Iris pigment epithelial cell (primary cell): ENCODE measurements at regions not wholly inside any gene's neighbourhood (a gene's known extent, or its start where the extent isn't known, plus 50 kb on each side); places are given as distances from the start of the nearest gene placed in this dataset.

Experiments used
- DNase-seq: peaks from one replicate; pipeline ENCODE4 v3.0.0-alpha.2; 2011; ENCODE audit warnings: low read depth

- DNase-seq = no peak
Observed at GRCh38 chr1:70891051-70891843, 156.4 kb downstream of the PTGER3 start.

- DNase-seq = no peak
Observed at GRCh38 chr1:70892140-70892539, 155.5 kb downstream of the PTGER3 start.

GRCh38 chr1:70892930-70893329 lies 154.7 kb downstream of the PTGER3 start:
- no peak for DNase-seq

DNA sequence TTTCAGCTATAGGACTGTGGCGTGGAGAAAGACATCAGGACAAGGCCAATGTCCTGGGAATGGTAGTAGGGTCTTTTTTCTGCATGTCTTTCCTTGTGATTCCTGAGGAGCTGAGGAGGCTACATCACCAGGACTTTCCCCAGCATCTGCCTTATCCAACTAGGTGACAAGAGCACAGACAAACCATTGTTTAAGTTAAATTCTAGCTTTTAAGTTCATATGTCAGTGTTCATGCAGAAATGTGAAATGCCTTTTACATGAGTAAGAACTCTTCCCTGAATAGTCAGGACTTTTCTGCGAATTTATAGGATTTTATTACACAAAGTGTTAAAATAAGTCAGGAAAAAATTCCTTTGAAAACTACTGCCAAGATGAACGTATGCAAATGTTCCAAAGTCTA lies 154.2 kb downstream of the PTGER3 start:
- no peak for DNase-seq

DNA sequence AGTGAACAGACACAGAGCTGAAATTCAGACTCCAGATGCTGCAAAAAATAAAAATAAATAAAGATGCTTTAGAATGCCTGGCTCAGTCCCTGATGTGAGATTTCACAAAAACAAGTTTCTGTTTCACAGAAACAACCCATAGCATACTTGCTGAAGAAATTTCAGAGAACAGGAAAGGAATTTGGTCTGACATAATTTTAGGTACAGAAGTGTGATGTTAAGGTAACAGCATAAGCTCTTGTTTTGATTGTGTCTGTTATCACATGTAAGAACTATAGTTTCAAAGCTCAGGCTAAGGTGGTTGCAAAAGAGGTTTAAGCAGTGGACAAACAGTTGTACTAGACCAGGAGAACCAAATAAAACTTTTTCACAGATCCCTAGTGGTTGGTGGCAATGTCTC lies 152.1 kb downstream of the PTGER3 start:
- no peak for DNase-seq

- no peak for DNase-seq
Observed at GRCh38 chr1:70896224-70896623, 151.4 kb downstream of the PTGER3 start.

DNA sequence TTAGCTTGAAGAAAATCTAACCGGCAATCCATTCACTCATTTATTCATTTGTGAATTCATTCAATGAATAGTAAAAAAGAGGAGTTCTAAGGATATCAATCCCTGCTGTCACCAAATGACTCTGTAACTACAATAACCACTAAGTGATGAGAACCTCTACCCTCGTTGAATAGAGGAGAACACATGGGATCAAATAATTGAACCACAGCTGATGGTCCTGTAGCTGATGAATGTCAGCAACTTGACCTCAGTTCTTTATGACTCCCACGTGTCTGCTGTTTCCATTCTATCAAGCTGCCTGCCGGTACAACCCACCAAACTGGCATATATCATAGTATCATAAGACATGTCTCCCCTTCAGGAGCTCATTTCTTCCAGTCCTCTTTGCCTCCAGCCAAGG lies 150.3 kb downstream of the PTGER3 start:
- DNase-seq = no peak

GRCh38 chr1:70899735-70900134 lies 147.9 kb downstream of the PTGER3 start:
- DNase-seq = no peak

GRCh38 chr1:70902211-70902610 lies 145.4 kb downstream of the PTGER3 start:
- DNase-seq = no peak

DNA sequence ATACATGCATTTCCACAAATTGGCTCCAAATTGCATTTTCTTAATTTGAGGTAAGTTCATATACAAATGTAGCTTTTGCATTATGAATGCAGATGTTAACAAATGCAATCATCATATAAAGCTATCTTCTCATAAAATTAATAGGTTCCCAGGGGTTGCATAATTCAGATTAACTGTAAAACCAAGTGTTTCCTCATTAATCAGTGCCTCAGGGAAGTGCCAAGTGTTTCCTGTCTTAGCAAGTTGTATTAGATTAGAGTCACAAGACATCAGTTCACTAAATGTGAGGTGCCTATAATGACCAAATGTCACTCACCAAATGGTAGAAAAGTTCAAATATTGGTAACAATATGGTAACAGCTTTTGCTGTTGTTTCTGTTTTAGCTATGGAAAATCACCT lies 140.8 kb downstream of the PTGER3 start:
- DNase-seq = no peak

- DNase-seq = no peak
Observed at GRCh38 chr1:70907563-70908310, 139.9 kb downstream of the PTGER3 start.

DNA sequence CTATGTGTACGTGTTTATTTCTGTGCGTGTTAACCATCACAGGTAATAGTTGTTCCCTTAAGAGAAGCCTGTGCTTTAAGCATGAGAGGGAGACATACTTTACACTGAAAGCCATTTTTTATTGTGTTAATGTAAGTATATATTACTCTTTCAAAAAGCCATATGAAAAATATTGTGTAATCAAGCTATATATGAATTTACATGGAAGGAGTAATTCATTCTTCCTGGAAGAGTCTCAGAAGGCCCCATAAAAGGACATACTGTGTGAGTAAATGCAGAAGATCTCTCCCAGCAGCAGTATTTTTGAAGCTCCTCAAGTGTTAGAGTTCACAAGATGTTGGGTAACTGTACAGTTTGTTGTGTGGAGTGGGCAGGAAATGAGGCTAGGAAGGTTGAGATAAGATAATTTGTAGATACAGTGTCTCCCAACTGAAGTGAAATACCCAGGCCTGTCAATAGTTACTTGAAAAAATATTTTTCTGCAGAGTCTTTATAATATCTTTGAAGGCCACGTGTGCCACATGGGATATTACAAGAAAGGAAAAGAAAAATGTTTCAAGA lies 138.3 kb downstream of the PTGER3 start:
- no peak for DNase-seq

- DNase-seq = no peak
Observed at GRCh38 chr1:70910013-70910412, 137.6 kb downstream of the PTGER3 start.

DNA sequence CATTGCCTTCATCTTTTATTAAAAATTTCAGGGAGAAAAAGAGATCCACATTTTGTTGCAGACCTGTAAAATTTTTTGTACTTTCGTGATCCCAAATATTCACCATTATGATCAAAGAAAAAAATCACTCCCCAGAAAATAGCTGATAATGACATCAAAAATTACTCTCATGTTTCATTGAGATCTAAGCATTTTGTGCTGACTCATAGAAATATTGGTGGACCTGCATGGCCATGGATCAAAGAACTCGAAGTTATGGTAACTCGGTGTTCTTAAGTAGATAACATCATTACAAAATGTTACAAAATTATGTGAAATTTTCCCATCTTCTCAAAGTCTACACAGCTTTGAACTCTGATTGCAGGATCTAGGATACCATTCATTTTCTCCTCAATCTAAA lies 135.8 kb downstream of the PTGER3 start:
- no peak for DNase-seq

DNA sequence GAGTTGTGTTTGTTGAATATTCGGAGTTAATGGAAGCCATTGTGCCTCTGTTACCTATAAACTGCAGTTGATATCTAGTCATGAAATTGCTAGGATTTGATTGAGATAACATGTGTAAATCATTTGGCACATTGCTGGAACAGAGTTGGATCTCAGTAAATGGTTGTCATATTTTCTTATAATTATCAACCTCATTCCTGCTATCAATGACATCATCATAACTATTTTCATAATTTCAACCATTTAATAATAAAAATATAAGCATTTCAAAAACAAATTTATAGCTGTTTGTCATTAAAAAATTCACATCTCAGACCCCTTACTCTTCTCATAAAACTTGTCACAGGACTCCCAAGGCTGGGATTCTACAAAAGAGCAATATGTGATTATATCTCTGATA lies 133.4 kb downstream of the PTGER3 start:
- no peak for DNase-seq

DNA sequence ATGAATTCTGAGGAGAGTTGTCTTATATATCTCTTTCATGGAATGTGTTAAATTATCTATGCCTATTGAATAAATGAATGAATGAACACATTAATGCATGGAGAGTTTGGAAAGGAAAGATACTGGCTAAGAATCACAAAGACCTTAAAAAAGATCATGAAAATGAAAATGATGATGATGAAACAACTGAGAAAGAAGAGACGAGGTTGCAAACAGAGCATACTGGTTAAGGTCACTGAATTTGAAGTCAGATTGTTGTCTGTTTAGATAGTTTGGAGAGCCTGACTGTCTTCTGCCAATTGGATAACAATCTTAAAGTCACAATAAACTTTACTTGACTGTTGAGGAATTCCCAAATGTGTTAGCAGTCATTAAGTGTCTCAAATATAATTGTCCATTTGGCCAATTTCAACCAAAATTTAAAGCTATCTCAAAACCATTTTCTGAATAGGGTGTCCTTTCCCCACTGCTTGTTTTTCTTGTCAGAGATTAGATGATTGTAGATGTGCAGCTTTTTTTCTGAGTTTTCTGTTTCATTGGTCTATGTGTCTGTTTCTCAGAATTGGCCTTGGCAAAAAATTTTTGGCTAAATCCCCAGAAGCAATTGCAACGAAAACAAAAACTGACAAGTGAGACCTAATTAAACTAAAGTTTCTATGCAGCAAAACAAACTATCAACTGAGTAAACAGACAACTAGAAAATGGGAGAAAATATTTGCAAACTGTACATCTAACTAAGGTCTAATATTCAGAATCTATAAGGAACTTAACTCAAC lies 132.2 kb downstream of the PTGER3 start:
- DNase-seq = no peak

DNA sequence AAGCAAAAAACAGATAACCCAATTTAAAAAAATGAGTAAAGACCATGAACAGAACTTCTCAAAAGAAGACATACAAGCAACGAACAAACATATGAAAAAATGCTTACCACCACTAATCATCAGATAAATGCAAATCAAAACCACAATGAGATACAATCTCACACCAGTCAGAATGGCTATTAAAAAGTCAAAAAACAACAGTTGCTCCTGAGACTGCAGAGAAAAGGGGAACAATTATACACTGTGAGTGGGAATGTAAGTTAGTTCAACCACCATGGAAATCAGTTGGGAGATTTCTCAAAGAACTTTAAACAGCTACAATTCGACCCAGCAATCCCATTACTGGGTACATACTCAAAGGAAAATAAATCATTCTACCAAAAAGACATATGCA lies 131.6 kb downstream of the PTGER3 start:
- no peak for DNase-seq

GRCh38 chr1:70919706-70920323 lies 127.8 kb downstream of the PTGER3 start:
- no peak for DNase-seq
